DMS79 (cell line): ENCODE measurements at regions not wholly inside any gene's neighbourhood (a gene's known extent, or its start where the extent isn't known, plus 50 kb on each side); places are given as distances from the start of the nearest gene placed in this dataset.
A peak's percentile ranks its signal among the peaks of the same experiment; 100 is the strongest.
"Not testable (repeated sequence)": the region's sequence is repeated elsewhere in the genome, so short reads cannot be mapped to it uniquely, and the experiment has no call there.

Experiments
- DNase-seq: peaks from one replicate; lab custom pipeline; 2025; lab: John Stamatoyannopoulos, UW

DNA sequence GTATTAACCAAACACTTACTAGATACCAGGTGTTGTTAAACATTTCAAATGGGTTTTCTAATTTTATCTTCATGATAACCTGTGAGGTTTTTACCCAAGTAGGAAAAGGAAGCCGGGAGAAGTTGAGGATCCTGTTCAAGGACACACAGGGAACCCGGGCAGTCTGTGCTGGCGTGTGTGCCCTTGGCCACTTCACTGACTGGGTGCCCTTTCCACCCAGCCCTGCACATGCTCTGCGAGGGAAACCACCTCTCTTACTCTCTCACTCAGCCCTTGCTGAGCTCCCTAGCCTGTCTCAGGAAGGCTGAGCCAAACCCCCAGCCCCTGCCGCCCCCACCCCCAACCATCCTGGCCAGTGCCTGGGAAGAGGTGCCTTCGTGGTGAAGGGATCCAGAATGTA lies 51.8 kb downstream of the TEX44 start:
- no peak for DNase-seq

DNA sequence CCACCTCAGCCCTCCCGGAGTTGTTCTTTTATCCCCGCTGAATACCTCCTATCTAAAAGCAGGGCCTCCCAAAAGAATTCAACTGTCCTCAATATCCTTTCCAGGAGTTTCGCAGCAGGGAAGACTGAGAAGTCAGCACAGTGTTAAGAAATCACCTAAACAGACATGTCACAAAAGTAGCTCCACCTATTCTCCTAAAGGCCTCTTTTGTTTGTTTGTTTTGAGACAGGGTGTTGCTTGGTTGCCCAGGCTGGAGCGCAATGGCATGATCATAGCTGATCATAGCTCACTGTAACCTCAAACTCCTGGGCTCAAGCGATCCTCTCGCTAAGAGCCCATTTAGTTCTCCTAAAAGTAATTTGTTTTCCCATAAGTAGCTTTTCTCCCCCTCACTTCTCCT lies 53.8 kb downstream of the TEX44 start:
- no peak for DNase-seq

DNA sequence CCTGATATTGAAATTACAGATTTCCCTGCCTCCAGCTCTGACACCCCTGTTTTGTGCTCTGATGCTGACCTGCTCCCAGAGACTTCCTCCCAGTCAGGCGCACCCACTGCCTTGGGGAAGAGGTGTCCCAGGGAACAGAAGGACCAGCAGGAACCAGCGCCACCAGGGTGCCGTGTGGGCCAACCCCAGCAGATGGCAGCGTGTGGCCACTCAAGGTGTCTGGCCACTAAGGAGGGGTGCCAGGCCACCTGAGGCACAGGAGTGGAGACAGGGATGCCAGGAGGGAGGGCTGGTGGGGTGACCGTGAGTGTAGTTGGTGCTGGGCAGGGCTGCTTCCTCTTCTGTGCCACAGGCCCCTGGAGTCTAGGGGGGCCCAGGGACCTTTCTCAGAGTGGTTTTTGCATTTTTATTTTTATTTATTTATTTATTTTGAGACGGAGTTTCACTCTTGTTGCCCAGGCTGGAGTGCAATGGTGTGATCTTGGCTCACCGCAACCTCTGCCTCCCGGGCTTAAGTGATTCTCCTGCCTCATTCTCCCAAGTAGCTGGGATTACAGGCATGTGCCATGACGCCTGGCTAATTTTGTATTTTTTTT lies 56.0 kb downstream of the TEX44 start:
- DNase-seq = peak; percentile 44

DNA sequence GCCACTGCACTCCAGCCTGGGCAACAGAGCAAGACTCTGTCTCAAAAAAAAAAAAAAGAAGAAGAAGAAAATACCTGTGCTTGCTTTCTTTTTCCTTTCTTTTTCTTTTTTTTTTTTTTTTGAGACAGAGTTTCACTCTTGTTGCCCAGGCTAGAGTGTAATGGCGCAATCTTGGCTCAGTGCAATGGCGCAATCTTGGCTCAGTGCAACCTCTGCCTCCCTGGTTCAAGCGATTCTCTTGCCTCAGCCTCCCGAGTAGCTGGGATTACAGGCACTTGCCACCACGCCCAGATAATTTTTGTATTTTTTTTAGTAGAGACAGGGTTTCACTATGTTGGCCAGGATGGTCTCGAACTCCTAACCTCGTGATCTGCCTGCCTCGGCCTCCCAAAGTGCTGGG lies 56.8 kb upstream of the PTMA start:
- not testable (repeated sequence) for DNase-seq

DNA sequence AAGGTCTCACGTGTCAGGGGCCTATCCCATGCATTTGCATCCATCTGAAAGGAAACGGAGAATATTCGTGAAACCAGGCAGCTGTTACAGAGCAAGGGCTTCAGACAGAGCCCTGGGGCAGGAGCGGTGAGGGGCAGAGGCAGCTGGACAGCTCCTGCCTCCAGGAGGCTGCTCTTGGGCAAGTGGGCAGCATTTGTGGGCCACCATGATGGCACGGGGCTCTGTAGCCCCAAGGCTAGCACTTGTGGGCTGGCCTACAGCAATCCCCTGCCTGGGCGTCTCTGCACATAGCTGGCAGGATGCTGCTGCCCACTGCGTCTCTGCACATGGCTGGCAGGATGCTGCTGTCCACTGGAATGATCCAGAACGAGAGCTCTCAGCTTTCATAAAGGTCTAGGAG lies 52.8 kb upstream of the PTMA start:
- no peak for DNase-seq

DNA sequence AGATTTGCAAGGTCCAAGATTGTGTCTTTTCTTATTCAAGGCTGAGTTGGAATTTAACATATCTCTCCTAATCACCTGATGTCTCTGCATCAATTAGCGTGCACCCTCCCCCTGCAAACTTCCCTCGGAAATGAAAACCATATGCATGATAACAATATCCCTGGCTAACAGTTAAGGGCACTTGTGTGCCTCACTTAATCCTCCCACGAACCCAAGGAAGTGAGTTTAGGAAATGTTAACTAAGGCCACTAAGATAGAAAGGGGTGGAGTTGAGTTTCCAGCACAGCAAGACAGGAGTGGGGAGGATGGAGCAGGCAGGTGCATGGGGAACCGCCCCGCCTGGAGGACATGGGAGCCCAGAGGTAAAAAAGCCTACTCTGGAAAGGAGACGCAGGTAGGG lies 52.4 kb upstream of the PTMA start:
- no peak for DNase-seq
